NCI-H2196 (cell line): ENCODE measurements at regions not wholly inside any gene's neighbourhood (a gene's known extent, or its start where the extent isn't known, plus 50 kb on each side); places are given as distances from the start of the nearest gene placed in this dataset.
"Not testable (repeated sequence)": the region's sequence is repeated elsewhere in the genome, so short reads cannot be mapped to it uniquely, and the experiment has no call there.

ENCODE experiments used
- DNase-seq: peaks from one replicate; lab custom pipeline; 2025; ENCODE audit not compliant: unreplicated experiment; lab: John Stamatoyannopoulos, UW

DNA sequence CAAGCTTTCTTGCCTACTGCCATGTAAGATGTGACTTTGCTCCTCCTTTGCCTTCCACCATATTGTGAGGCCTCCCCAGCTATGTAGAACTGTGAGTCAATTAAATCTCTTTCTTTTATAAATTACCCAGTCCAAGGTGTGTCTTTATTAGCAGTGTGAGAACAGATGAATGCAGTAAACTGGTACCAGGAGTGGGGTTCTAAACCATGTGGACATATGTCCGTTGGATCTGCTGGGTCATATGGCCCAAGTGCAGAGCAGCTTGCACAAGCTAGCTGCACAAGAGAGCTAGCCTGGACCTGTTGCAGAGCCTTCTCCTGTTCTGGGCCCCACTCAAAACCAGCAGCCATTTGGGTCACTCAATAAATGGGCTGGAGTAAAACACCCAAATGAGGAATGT is 177.1 kb downstream of the HIPK3 start:
- no peak for DNase-seq

DNA sequence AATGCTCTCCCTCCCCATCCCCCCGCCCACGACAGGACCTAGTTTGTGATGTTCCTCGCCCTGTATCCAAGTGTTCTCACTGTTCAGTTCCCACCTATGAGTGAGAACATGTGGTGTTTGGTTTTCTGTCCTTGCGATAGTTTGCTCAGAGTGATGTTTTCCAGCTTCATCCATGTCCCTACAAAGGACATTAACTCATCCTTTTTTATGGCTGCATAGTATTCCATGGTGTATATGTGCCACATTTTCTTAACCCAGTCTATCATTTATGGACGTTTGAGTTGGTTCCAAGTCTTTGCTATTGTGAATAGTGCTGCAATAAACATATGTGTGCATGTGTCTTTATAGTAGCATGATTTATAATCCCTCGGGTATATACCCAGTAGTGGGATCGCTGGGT is 171.3 kb downstream of the HIPK3 start:
- DNase-seq = not testable (repeated sequence)

DNA sequence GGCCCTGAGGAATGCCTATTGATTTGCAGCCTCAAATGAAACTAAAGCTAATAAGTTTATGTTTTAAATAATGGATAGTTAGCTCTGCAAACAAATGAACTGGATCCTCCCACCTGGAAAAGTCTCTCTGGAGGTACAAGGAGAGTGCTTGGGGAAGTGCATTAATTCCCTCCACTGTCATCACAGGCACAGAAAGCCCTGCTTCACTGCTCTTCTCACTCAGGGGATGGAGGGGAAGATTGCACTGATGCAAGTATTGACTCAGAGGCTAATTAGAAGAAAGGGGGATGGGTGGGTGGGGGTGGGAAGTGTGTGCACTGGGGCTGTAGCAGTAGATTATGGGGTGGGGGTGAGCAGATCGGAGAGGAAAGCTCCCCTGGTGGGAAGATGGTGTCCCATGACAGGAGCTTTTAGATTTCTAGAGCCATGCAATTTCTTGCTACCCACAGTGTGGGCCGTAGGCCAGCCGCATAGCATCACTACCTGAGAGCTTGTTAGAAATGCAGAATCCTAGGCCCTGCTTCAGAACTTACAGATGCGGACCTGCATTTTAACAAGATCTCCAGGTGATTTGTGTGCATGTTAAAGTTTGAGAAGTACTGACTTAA is 163.9 kb downstream of the HIPK3 start:
- DNase-seq = no peak

DNA sequence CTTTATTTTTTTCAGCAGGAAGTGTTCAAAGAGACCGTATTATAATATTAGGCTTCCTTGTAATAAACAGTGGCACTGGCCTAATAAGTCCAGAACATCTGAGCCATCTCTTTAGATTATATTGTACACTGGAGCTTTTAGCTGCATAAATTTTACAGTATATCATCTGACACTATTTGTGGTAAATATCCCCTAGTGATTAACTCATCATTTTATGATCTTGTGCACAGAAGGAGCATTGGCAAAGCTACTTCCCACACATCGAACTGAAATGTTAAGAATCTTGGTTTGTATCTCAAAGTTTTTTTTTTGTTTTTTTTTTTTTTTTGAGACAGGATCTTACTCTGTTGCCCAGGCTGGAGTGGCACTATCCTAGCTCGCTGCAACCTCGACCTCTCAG is 162.7 kb downstream of the HIPK3 start:
- DNase-seq = no peak

DNA sequence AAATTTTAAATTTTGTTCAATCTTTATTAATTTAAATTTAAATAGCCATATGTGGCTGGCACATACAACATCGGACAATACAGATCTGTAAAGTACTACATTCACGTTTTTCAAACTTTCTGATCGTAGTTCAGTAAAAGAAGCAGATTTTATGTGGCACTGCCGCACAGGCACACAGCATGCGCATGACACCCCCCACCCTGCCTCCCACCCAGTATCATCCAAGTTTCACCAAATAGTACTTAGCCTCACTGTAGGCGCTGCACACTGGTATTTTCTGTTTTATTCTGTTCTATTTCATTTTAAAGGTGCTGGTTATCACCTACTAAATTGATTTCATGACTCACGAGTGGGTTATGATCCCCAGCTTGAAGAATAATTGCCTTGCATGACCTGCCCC is 159.9 kb downstream of the HIPK3 start:
- no peak for DNase-seq

DNA sequence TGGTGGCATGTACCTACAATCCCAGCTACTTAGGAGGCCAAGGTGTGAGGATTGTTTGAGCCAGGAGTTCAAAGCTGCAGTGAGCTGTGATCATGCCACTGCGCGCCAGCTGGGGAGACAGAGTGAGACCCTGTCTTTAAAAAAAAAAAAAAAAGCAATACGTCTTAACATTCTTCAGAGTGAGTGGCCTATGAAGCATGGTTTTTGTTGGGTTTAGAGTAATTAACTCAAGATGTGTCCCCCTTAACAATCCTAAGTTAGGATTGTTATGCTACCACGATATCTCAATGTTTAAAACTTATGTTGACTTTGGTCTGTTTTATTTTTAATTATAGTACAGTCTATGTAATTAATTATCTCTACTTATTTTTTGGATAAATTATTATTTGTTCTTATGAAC is 156.1 kb downstream of the HIPK3 start:
- no peak for DNase-seq

DNA sequence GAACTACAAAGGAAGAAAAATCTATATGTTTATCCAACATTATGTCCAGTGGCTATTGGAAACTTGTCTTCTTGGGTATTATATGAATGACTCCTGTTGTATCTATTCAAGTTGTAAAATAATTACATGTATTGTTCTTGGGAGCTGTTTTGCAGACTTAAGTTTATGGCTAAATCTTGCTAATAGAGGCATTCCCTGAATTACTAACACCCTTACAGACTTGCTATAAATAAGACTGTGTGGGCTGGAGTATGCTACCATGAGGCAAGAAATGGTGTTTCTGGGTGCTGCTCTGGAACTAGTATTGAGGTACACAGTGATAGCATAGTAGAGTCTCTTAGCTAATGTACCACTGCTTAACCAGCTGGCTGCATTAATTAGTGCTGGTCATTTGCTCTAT is 155.1 kb downstream of the HIPK3 start:
- no peak for DNase-seq

DNA sequence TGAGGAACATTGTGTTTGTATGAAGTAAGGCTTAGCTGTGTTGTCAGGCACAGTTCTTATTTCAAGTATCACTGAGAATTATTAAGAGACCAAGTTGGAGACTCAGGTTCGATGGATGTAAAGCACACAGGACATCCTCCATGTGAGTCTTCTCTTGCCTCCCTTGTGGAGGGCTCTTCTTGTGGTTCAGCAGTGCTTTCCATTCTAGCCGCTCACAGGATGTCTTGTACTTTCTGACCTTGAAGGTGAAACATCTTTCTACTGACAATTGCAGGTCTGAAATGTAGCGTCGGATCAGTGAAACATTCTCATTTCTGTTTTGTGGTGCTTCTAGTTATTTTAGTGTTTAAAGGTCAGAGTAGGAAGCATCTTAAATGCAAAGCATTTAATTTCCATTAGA is 154.6 kb downstream of the HIPK3 start:
- DNase-seq = no peak

DNA sequence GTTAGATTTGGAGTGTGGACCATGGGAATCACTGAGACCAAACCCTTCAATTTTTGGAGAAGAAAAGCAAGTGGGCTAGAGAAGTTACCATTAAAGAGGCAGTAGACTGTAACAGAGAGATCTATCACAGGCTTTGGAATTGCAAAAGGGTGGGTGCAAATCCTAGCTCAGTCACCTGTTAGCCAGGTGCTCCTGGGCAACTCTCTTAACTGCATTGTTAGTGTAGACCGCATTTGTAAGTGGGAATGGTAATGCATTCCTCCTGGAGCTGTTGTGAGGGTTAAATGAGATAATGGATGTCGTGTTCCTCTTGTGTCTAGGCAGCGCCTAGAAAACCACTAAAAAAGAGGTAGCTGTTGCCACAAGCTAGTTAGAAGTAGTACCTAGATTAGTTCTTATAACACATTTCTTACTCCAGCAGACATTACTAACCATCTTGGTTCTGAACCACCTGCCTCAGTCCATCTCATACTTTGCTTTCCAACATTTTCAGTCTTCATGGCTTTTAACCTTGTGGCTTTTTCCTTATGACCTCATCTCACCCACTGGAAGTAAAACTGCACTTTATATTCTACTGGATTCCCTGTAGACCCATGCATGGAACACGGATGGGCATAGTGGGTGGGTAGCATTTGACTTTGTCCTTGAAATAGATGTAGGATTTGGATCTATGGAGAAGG is 153.0 kb downstream of the HIPK3 start:
- DNase-seq = no peak
